ENCODE measurements at regions not wholly inside any gene's neighbourhood (a gene's known extent, or its start where the extent isn't known, plus 50 kb on each side); places are given as distances from the start of the nearest gene placed in this dataset.

DNA sequence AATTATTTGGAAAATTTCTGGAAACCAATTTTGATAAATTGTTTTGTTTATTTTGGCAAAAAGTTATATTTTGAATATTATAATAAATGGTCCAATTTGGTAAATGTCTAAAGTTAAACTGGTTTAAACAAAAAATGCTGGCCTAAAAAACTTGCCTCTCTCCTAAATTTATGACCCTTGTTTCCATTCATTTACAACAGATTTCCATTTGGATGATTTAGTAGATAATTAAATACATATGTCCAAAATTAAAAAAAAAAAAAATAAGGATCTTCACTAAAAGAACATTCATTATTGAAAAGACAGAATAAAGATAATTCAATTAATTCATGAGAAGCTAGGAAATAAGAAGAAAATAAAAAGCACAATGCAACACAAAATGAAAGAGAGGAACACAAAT, 449.5 kb downstream of the SPRY1 start:
- no peak for TF ChIP-seq POLR2A (IDR thresholded peaks at IDR 0.05)
- TF ChIP-seq, protein P1, sequence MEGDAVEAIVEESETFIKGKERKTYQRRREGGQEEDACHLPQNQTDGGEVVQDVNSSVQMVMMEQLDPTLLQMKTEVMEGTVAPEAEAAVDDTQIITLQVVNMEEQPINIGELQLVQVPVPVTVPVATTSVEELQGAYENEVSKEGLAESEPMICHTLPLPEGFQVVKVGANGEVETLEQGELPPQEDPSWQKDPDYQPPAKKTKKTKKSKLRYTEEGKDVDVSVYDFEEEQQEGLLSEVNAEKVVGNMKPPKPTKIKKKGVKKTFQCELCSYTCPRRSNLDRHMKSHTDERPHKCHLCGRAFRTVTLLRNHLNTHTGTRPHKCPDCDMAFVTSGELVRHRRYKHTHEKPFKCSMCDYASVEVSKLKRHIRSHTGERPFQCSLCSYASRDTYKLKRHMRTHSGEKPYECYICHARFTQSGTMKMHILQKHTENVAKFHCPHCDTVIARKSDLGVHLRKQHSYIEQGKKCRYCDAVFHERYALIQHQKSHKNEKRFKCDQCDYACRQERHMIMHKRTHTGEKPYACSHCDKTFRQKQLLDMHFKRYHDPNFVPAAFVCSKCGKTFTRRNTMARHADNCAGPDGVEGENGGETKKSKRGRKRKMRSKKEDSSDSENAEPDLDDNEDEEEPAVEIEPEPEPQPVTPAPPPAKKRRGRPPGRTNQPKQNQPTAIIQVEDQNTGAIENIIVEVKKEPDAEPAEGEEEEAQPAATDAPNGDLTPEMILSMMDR (IDR thresholded peaks at IDR 0.05) = no peak

All from esophagus squamous epithelium (tissue), 4 donors.